GM12865 (cell line): ENCODE measurements at regions not wholly inside any gene's neighbourhood (a gene's known extent, or its start where the extent isn't known, plus 50 kb on each side); places are given as distances from the start of the nearest gene placed in this dataset.
"Not testable (repeated sequence)": the region's sequence is repeated elsewhere in the genome, so short reads cannot be mapped to it uniquely, and the experiment has no call there.

Source experiments
- DNase-seq: peaks from one replicate; pipeline ENCODE4 v3.0.0; 2010; ENCODE audit warnings: low read depth
- H3K4me3 ChIP-seq: 2 replicates; pipeline ENCODE4 v1.5.1; 2011; ENCODE audit warnings: mild to moderate bottlenecking, low read depth, low read length, control low read depth
- TF ChIP-seq, protein P1 (sequence below): IDR thresholded peaks from 2 replicates; pipeline ENCODE4 v1.5.1; 2011; ENCODE audit warnings: low read length, control low read depth, low read depth, inconsistent platforms; ENCODE audit not compliant: insufficient read depth; ENCODE audit errors: missing control alignments

DNA sequence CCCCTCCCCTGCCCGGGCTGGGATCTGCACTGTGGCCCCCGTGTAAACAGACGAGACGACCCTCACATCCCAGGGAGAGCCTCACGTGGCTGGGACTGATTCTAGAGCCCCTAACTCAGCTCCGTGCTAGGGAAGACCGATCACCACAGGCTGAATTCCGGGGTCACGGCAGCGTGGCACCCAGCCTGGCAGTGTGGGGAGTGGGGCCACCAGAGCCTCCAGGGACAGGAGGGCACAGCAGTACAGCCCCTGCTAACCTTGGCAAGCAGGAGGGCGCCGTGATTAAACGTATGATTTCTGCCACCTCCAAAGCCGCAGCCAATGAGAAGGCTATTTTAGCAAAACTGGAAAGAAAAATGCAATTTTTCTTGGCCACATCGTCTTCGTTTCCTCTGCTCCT is 188.3 kb downstream of the NPIPB11 start:
- not testable (repeated sequence) for DNase-seq, H3K4me3 ChIP-seq

DNA sequence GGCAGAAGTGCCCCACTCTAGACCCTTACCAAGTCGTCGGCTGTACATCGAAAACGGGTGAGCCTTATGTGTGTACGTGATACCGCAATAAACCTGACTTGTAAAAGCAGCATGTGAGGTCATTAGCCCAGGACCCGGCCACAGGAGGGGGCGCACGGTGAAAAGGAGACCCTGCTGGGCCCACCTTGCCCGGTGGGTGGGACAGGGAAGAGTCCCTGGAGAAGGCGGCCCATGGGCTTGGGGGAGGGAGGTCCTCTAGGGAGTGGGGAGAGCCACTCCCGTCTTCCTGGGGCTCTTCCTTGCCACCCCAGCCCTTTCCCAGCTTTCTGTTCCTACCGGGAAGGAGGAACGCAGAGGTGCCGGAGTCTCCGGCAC is 188.8 kb downstream of the NPIPB11 start:
- DNase-seq, H3K4me3 ChIP-seq: not testable (repeated sequence)

DNA sequence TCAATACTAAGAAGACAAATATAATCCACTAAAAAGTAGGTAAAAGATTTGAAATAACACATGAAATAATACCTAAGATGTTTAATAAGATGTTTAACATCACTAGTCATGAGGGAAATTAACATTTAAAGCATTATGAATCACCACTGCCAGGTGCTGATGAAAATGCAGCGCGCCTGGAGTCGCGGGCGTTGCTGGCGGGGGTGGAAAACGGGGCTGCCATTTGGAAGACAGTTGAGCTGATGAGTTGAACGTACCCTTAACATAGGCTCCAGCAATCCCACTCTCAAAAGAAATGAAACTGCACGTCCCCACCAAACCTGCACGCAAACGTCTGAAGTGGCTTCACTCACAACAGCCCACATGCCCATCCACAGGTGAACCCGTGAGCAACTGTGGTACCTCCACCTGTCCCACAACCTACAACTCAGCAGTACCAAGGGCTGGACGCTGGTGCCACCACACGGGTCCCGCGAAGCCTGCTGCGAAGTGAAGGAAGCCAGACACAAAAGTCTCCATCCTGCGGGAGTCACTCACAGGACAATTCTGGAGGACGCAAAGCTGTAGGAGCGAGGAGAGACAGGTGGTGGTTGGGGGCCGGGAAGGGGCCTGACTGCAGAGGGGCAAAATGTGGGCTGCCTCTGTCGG is 189.3 kb downstream of the NPIPB11 start:
- DNase-seq, H3K4me3 ChIP-seq: not testable (repeated sequence)

DNA sequence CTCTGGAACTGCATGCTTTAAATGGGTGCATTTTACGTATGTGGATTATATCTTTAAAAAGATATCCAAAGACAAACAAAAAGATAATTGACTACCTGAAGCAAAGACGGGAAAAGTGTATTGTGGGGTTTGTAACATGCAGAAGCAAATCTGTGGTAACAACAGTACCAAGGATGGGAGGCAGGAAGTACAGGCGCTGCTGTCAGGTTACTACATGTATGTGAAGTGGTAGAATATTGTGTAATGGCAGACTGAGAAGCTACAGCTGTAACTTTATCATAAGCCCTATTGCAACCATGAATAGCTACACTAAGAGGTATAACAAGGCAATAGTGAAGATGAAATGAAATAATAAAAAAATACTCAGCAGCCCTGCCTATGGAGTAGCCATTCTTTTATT is 192.7 kb downstream of the NPIPB11 start:
- not testable (repeated sequence) for DNase-seq, H3K4me3 ChIP-seq

DNA sequence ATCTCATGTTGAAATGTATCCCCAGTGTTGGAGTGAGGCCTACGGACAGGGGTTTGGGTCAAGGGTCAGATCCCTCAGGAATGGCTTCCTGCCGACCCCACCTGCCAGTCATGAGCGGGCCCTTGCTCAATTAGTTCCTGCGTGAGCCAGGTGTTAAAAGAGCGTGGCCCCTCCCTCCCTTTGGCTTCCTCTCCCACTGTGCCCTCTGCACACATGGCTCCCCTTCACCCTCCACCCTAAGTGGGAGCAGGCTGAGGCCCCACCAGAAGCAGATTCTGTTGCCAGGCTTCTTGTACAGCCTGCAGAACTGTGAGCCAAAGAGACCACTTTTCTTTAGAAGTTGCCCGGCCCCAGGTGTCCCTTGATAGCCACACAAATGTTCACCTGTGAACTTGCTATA is 193.3 kb downstream of the NPIPB11 start:
- DNase-seq, H3K4me3 ChIP-seq: not testable (repeated sequence)

DNA sequence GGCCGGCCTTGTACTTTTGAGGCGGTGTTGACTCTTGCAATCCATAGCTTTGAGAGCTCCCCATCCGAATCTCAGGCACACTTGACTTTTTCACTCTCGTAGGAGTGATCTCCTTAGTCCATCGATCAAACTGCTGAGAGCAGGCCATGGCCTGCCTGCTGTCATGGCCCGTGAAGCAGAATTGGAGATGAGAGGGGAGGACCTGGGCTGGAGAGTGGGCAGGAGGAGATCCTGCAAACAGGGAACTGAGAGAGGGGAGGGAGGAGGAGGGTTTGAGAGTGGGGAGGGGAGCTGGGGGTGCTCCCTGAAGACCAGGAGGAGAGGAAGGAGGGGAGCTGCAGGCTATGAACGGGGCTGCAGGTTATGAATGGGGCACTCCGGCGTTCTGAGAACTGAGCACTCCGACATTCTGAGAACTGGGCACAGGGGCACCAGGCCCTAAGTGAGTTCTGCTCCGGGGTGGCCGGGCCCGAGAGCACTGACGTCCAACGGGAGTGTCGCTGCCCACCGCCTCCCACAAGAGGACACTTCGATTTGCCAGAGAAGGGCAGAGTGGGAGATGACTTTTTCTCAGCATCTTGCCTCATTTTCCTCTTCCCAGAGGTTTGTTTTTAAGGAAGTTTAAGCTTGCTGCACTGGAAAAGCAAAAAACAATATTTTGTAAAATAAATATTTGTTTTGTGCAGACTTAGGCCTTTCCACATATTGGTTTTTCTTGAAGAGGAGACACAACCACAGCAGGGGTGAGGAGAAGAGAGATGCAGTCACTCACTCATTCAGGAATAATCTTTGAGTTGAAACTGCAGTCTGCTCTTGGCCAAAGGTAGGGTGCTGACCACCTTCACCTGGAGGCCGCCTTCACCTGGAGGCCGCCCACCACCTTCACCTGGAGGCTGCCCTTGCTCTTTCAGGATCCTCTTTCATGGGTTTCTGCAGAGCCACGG is 194.2 kb downstream of the NPIPB11 start:
- DNase-seq, H3K4me3 ChIP-seq: not testable (repeated sequence)

DNA sequence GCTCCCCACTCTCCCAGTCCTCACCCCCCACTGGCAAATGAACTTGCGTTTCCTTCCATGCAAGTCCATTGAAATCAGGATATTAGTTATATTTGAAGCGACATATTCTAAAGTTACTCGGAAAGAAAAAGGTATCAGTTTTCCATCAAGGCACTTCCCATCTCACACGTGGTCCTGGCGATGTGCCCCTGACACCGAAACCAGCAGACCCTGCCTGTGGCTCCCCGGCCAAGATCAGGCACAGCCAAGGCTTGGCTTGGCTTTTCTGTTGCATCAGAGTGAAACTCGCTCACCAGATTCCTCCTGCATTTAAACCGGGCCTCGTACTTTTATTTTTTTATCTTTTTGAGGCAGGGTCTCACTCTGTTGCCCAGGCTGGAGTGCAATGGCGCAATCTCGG is 195.1 kb downstream of the NPIPB11 start:
- DNase-seq, H3K4me3 ChIP-seq: not testable (repeated sequence)

DNA sequence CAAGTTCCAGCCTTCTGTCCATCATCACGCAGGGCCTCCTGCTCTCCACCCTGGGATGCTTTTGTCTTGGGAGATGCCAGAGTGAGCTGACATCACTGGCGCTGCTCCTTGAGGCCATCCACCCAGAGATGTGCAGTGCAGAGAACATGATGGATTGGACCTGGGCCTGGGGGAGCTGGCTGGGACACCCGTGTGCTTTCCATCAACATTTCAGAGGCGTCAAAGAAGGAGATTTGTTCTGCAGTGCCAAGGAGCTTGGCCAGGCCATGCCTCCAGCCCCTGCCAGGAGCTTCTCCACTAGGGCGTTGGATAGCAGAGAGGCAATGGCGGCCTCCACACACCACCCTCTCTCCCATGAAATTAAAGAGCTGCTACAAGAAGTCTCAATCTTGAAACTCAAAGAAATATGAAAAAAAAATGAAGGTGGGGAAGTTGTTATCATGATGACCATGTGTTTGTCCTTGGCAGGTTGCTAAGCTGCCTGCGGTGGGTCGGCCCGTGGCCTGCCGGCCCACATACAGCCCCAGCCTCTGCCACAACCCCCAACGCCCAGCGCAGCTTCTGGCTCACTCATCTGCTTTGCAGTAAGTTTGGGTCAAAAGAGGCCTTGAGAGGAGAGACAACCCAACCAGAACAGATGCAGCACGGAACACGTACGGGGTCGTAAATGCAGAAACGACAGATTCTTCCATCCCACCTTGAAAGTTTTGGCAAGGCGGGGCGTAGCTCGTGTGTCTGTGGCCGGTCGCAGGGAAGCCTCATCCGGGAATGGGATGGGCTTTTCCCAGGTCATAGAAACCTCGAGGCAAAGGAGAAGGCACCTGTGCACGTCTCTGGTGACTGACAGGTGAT is 196.0 kb downstream of the NPIPB11 start:
- H3K4me3 ChIP-seq, DNase-seq: not testable (repeated sequence)

DNA sequence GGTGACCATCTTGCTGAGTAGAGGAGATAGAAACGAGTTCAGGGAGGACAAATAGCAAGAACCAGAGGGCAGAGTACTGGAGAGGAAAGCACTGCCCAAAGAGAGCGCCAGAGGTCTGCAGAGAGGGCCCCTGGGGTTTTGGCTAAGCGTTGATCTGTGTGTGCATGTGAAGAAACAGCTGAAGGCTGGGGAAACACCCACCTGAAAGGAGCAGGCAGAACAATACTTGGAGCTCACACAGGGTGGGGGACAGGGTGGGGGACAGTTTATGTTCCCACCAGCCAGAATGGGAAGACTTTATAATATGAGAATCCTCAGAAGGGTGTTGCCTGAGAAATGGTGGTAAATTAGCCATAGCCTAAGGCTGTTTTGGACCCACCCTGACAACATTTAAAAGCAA is 200.4 kb downstream of the NPIPB11 start:
- H3K4me3 ChIP-seq, DNase-seq: not testable (repeated sequence)

DNA sequence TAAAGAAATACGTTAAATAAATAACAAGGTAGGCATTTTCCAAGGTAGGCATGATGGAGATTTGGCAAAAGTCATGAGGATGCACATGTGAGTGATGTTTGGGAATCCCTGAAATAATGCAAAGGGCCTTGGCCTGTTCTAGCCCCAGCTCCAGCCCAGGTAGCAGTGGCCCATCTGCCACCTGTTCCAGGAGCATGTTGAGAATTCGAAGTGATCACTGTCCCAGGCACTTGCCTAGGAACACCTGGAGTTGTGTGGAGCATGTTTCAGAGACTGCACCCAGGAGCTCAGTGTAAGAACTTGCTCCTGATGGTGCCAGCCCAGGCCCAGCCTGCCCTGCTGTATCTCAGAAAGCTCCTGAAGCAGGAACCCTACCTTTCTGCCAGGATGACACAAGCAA is 201.4 kb downstream of the NPIPB11 start:
- H3K4me3 ChIP-seq, DNase-seq: not testable (repeated sequence)

DNA sequence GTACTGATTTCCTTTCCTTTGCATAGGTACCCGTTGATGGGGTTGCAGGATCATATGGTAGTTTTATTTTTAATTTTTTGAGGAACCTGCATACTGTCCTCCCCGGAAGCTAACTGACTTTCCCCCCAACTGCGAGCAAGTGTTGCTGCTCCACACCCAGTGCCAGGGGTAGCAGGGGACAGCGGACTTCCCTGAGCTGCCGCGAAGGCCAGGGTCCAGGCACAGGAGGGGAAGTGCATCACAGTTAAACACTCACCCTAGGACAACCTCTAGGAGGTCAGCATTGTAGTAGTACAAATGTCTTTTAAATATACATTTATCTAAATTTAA is 201.7 kb downstream of the NPIPB11 start:
- DNase-seq = no peak
- H3K4me3 ChIP-seq = no peak overlapping the region
- TF ChIP-seq, protein P1, sequence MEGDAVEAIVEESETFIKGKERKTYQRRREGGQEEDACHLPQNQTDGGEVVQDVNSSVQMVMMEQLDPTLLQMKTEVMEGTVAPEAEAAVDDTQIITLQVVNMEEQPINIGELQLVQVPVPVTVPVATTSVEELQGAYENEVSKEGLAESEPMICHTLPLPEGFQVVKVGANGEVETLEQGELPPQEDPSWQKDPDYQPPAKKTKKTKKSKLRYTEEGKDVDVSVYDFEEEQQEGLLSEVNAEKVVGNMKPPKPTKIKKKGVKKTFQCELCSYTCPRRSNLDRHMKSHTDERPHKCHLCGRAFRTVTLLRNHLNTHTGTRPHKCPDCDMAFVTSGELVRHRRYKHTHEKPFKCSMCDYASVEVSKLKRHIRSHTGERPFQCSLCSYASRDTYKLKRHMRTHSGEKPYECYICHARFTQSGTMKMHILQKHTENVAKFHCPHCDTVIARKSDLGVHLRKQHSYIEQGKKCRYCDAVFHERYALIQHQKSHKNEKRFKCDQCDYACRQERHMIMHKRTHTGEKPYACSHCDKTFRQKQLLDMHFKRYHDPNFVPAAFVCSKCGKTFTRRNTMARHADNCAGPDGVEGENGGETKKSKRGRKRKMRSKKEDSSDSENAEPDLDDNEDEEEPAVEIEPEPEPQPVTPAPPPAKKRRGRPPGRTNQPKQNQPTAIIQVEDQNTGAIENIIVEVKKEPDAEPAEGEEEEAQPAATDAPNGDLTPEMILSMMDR = no peak

DNA sequence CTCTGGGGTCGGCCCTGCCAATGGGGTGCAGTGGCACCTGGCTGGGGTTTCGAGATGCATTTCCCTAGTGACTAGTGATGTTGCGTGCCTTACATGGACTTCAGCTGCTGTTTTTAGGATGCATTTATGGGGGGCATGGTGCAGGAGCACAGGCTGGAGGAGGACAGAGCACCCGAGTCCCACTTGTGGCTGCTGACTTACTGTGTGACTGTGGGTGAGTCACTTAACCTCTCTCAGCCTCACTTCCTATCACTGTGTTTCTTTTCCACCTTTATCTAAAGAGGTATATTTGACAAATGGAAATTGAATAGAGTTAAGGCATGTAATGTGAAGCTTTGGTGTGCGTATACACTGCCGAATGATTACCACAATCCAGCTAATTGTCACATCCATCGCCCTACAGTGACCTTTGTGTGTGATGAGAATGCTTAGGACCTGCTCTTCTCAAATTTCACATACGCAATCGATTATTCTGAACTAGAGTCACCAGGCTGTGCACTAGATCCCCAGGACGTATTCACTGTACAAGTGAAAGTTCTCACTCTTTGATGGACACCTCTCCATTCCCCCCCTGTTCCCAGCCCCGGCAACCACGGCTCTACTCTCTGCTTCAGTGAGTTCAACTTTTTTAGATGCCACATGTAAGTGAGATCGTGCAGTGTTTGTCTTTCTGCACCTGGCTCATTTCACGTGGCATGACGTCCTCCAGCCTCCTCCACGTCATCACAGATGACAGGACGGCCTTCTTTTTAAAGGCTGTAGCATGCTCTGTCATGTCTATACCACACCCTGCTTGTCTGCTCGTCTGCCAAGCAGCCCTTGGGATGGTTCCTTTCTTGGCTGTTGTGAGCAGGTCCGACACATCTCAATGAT is 202.3 kb downstream of the NPIPB11 start:
- not testable (repeated sequence) for DNase-seq, H3K4me3 ChIP-seq

DNA sequence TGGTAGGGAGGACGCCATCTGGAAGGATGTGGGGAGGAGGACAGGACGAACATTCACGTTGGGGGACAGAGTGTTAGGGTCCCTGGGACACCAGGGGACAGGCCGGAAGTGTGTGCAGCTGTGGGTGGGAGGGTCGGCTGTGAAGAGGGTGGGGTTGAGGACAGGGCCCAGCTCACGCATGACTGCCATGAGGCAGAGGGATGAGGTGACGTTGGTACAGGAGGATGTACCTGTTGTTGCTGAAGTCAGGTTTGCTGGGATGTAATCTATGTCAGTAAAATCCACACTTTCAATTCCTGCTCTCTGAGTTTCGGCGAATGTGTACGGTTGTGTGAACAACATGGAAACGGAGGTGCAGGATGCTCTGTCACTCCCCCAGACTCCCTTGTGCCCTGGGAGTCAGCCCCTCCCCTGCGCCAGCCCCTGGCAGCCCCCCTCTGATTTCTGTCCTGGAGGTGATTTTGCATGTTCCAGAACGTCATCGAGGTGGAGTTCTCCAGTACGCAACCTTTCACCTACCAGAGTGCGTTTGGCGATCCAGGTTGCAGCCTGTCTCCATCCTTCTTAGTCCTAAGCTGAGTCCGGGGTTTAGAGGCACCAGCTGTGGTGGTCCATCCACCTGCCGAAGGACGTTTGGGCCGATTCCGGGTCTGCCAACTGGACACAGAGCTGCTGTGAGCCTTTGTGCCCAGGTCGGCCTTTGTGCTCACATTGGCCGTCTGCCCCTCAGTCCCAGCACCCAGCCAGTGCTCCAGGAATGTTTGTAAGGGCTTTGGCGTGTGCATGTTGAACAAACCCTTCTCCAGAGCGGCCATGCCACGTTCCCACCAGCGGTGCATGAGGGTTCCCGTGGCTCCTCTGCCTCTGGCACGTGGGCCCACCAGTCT is 203.2 kb downstream of the NPIPB11 start:
- not testable (repeated sequence) for H3K4me3 ChIP-seq, DNase-seq

DNA sequence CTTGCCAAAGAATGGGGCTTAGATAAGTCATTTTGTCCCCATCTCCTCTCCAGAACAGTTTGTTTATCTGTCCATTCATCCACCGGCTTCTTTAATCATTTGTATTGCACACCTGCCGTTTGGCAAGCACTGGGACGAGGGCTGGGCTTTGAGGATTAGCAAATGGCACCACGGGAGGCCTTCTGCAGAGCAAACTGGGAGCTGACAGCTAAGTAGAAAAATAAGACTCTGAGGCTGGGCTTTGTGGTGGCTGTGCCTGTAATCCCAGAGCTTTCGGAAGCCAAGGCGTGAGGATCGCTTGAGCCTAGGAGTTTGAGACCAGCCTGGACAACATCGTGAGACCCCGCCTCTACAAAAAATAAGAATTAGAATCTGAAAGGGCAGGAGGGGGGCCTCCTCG is 203.9 kb downstream of the NPIPB11 start:
- not testable (repeated sequence) for DNase-seq

DNA sequence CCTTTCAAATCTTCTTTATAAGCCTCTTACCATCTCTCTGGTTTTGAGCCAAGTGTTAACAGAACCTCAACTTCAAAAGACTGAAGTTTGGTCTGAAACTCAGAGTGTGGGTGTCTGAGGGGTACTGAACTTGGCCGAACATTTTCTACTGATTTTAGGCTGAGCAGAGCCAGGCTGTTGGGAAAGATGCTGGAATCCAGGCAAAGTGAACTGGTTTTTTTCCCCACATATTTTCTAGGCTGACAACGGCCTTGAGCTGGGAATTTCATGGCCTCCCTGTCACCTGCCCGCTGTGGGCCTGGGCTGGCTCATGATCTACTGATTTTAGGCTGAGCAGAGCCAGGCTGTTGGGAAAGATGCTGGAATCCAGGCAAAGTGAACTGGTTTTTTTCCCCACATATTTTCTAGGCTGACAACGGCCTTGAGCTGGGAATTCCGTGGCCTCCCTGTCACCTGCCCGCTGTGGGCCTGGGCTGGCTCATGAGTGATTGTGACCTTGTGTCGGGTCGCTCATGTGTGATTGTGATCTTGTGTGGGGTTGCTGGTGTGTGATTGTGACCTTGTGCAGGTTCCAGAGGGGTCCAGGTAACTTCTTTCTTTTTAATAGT is 204.4 kb downstream of the NPIPB11 start:
- DNase-seq, H3K4me3 ChIP-seq: not testable (repeated sequence)

More for the DNA sequence above, 203.9 kb downstream of the NPIPB11 start:
- H3K4me3 ChIP-seq = not testable (repeated sequence)
